GM19452 (cell line): ENCODE measurements at regions not wholly inside any gene's neighbourhood (a gene's known extent, or its start where the extent isn't known, plus 50 kb on each side); places are given as distances from the start of the nearest gene placed in this dataset.

Source experiments
- ATAC-seq: cut with Tn5 transposase; IDR thresholded peaks from one replicate; pipeline ENCODE4 v1.9.1; 2021; ENCODE audit not compliant: unreplicated experiment

GRCh38 chr6:134744301-134744700, 205.6 kb downstream of the ALDH8A1 start:
- no peak for ATAC-seq

- ATAC-seq: no peak
These were observed 208.7 kb downstream of the ALDH8A1 start for GRCh38 chr6:134741200-134741536.

- ATAC-seq: no peak
These were observed 209.3 kb downstream of the ALDH8A1 start for GRCh38 chr6:134740473-134741199.

- ATAC-seq: no peak
These were observed 209.9 kb downstream of the ALDH8A1 start for GRCh38 chr6:134740027-134740373.

GRCh38 chr6:134739299-134740026, 210.4 kb downstream of the ALDH8A1 start:
- ATAC-seq: no peak

GRCh38 chr6:134738211-134738885, 211.6 kb downstream of the ALDH8A1 start:
- ATAC-seq: no peak

GRCh38 chr6:134735461-134735860, 214.4 kb downstream of the ALDH8A1 start:
- no peak for ATAC-seq

- ATAC-seq: no peak
These were observed 215.5 kb downstream of the ALDH8A1 start for GRCh38 chr6:134734312-134734869.

- ATAC-seq: no peak
These were observed 216.1 kb downstream of the ALDH8A1 start for GRCh38 chr6:134733801-134734200.

- no peak for ATAC-seq
These were observed 217.1 kb downstream of the ALDH8A1 start for GRCh38 chr6:134732763-134733162.

- ATAC-seq: no peak
These were observed 218.3 kb downstream of the ALDH8A1 start for GRCh38 chr6:134731615-134732014.

- ATAC-seq: no peak
These were observed 219.9 kb downstream of the ALDH8A1 start for GRCh38 chr6:134730013-134730412.

GRCh38 chr6:134729561-134729960, 220.3 kb downstream of the ALDH8A1 start:
- no peak for ATAC-seq

GRCh38 chr6:134727081-134727480, 222.8 kb downstream of the ALDH8A1 start:
- no peak for ATAC-seq

GRCh38 chr6:134725590-134725989, 224.3 kb downstream of the ALDH8A1 start:
- no peak for ATAC-seq

- no peak for ATAC-seq
These were observed 225.0 kb downstream of the ALDH8A1 start for GRCh38 chr6:134724771-134725340.

- ATAC-seq: no peak
These were observed 226.6 kb downstream of the ALDH8A1 start for GRCh38 chr6:134723081-134723871.

GRCh38 chr6:134722200-134722870, 227.6 kb downstream of the ALDH8A1 start:
- no peak for ATAC-seq

- no peak for ATAC-seq
These were observed 228.9 kb downstream of the ALDH8A1 start for GRCh38 chr6:134721060-134721405.

- no peak for ATAC-seq
These were observed 229.4 kb downstream of the ALDH8A1 start for GRCh38 chr6:134720353-134721059.
